Omental fat pad (tissue), 3 donors: ENCODE measurements at regions not wholly inside any gene's neighbourhood (a gene's known extent, or its start where the extent isn't known, plus 50 kb on each side); places are given as distances from the start of the nearest gene placed in this dataset. TPM values are rescaled to one million over a fixed set of nuclear protein-coding genes. Genes with fewer than 3 reads are reported as not detected.

ENCODE experiments used
- ATAC-seq: fragments of 150-250 bp; one replicate; pipeline ENCODE4 v1.9.1; 2016; ENCODE audit warnings: mild to moderate bottlenecking, moderate library complexity; ENCODE audit not compliant: low FRiP score
- DNase-seq: peaks from one replicate; pipeline ENCODE4 v3.0.0-alpha.2; 2019; ENCODE audit warnings: low spot score
- small RNA-seq: library from RNA; depleted of rRNA; stranded (forward); fragments of <200 nt; gene quantifications from one replicate; pipeline ENCODE3, GENCODE V24; 2016
- TF ChIP-seq, protein P1 (sequence below), 3 donors: fragments of 450-650 bp; IDR thresholded peaks; one replicate each; pipeline ENCODE4 v1.5.1; 2016 to 2017; ENCODE audit warnings: antibody characterized with exemption in 3 of 3, mild to moderate bottlenecking in 3 of 3, moderate library complexity in 2 of 3

DNA sequence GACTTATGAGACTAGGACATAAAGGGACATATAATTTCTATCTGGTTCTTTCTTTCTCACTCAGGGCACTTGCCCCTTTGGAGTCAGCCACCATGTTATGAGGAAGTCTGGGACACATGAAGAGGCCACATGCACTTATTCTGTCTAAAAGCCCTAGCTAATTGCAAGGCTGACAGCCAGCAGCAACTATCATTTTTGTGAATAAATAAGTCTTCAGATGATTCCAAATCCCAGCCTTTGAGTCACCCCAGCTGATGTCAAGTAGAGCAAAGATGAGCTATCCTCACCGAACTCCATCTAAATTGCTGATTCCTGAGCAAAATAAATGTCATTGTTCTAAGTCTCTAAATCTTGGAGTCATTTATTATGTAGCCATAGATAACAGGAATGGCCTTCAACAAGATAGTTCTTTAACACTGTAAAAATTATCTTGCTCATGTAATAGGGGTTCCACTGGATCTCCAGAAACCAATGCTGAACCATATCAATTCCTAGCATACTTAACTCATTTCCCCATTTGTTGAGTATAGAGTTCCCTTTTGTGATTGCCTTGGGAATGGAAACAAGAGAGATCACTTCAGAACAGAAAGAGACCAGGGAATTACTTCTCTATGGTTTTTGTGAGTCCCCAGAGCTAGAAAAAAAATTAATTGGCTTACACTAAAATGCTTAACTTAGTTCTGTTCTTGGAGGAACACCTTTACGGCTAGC, 50.6 kb upstream of the FN1 start:
- TF ChIP-seq, protein P1, sequence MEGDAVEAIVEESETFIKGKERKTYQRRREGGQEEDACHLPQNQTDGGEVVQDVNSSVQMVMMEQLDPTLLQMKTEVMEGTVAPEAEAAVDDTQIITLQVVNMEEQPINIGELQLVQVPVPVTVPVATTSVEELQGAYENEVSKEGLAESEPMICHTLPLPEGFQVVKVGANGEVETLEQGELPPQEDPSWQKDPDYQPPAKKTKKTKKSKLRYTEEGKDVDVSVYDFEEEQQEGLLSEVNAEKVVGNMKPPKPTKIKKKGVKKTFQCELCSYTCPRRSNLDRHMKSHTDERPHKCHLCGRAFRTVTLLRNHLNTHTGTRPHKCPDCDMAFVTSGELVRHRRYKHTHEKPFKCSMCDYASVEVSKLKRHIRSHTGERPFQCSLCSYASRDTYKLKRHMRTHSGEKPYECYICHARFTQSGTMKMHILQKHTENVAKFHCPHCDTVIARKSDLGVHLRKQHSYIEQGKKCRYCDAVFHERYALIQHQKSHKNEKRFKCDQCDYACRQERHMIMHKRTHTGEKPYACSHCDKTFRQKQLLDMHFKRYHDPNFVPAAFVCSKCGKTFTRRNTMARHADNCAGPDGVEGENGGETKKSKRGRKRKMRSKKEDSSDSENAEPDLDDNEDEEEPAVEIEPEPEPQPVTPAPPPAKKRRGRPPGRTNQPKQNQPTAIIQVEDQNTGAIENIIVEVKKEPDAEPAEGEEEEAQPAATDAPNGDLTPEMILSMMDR (IDR thresholded peaks at IDR 0.05) = no peak
- DNase-seq (no peak), ATAC-seq (no peak)

Small RNA genes lying in the stretch of these regions (small RNA-seq; reads per million reads assigned to genes)
- not detected for gene AC093850.1
